ENCODE measurements at regions not wholly inside any gene's neighbourhood (a gene's known extent, or its start where the extent isn't known, plus 50 kb on each side); places are given as distances from the start of the nearest gene placed in this dataset.

- H3K27ac ChIP-seq: no peak overlapping the region
- TF ChIP-seq CTCF (conservative IDR thresholded peaks at IDR 0.05; ENCODE audit: low read depth): no peak
- ChIA-PET POLR2A (ENCODE audit: low non-redundant PET) (no interaction called here), CTCF (no interaction called here)
- peak; percentile 91 for DNase-seq (ENCODE audit: low spot score)
Observed at GRCh38 chr9:31597977-31598376, 786.5 kb upstream of the ACO1 start.

- H3K27ac ChIP-seq: no peak overlapping the region
- TF ChIP-seq CTCF (conservative IDR thresholded peaks at IDR 0.05; ENCODE audit: low read depth): no peak
- ChIA-PET POLR2A (ENCODE audit: low non-redundant PET) (no interaction called here), CTCF (interaction anchor here (0.6 to 1.0 kb wide), 2 partner anchors 30 to 222 kb away, joined by 3 to 4 read pairs; no protein-coding TSS in a partner anchor)
- no peak for DNase-seq (ENCODE audit: low spot score)
Observed at GRCh38 chr9:31601666-31602065, 782.8 kb upstream of the ACO1 start.

- DNase-seq (ENCODE audit: low spot score): no peak
- ChIA-PET CTCF (interaction anchor here (0.6 kb wide), 1 partner anchor 965 kb away, joined by 5 read pairs; no protein-coding TSS in a partner anchor), POLR2A (ENCODE audit: low non-redundant PET) (no interaction called here)
- no peak for TF ChIP-seq CTCF (conservative IDR thresholded peaks at IDR 0.05; ENCODE audit: low read depth)
- no peak overlapping the region for H3K27ac ChIP-seq
Observed at GRCh38 chr9:31604531-31604930, 779.9 kb upstream of the ACO1 start.

- POLR2A ChIA-PET (ENCODE audit: low non-redundant PET): no interaction called here
- no peak overlapping the region for H3K27ac ChIP-seq
- TF ChIP-seq CTCF (conservative IDR thresholded peaks at IDR 0.05; ENCODE audit: low read depth): no peak
- CTCF ChIA-PET: interaction anchor here (0.6 kb wide), 1 partner anchor 964 kb away, joined by 5 read pairs; no protein-coding TSS in a partner anchor
- DNase-seq (ENCODE audit: low spot score): no peak
Observed at GRCh38 chr9:31605164-31605563, 779.3 kb upstream of the ACO1 start.

GRCh38 chr9:31606678-31607077, 777.8 kb upstream of the ACO1 start:
- no peak overlapping the region for H3K27ac ChIP-seq
- ChIA-PET CTCF (no interaction called here), POLR2A (ENCODE audit: low non-redundant PET) (no interaction called here)
- DNase-seq (ENCODE audit: low spot score): no peak
- TF ChIP-seq CTCF (conservative IDR thresholded peaks at IDR 0.05; ENCODE audit: low read depth): no peak

- H3K27ac ChIP-seq: no peak overlapping the region
- CTCF ChIA-PET: interaction anchor here (0.6 kb wide), 1 partner anchor 503 kb away, joined by 5 read pairs; no protein-coding TSS in a partner anchor
- POLR2A ChIA-PET (ENCODE audit: low non-redundant PET): no interaction called here
- DNase-seq (ENCODE audit: low spot score): no peak
- TF ChIP-seq CTCF (conservative IDR thresholded peaks at IDR 0.05; ENCODE audit: low read depth): no peak
Observed at GRCh38 chr9:31608416-31608815, 776.0 kb upstream of the ACO1 start.

GRCh38 chr9:31608881-31609280, 775.6 kb upstream of the ACO1 start:
- TF ChIP-seq CTCF (conservative IDR thresholded peaks at IDR 0.05; ENCODE audit: low read depth): no peak
- CTCF ChIA-PET: no interaction called here
- POLR2A ChIA-PET (ENCODE audit: low non-redundant PET): no interaction called here
- H3K27ac ChIP-seq: no peak overlapping the region
- DNase-seq (ENCODE audit: low spot score): no peak

Data from RWPE1 (cell line).